ENCODE measurements at regions not wholly inside any gene's neighbourhood (a gene's known extent, or its start where the extent isn't known, plus 50 kb on each side); places are given as distances from the start of the nearest gene placed in this dataset.
"Not testable (repeated sequence)": the region's sequence is repeated elsewhere in the genome, so short reads cannot be mapped to it uniquely, and the experiment has no call there.

GRCh38 chr17:16880121-16880842 lies 91.6 kb downstream of the TNFRSF13B start:
- no peak overlapping the region for H3K27ac ChIP-seq (ENCODE audit: low read length)
- no peak for DNase-seq
- H3K36me3 ChIP-seq (ENCODE audit: insufficient read depth, low read length) = no peaks in the 10 kb centered on the region
- no peaks in the 10 kb centered on the region for H3K79me2 ChIP-seq (ENCODE audit: low read length)
- no peaks in the 10 kb centered on the region for H3K4me1 ChIP-seq (ENCODE audit: low read length)
- no peaks in the 10 kb centered on the region for H3K9me2 ChIP-seq (replicated peaks; ENCODE audit: insufficient read depth, low read length)
- no peak overlapping the region for H3K4me2 ChIP-seq (ENCODE audit: low read depth, low read length, poor library complexity, severe bottlenecking)
- H3K9ac ChIP-seq (ENCODE audit: low read length) = no peak overlapping the region
- H3K4me3 ChIP-seq (ENCODE audit: low read length) = no peak overlapping the region
- no peaks in the 10 kb centered on the region for H4K20me1 ChIP-seq (ENCODE audit: insufficient read depth, low read depth, low read length)
- H3K27me3 ChIP-seq (ENCODE audit: low read length) = no peaks in the 10 kb centered on the region
- no peak overlapping the region for H2AFZ ChIP-seq (ENCODE audit: low read length)
- H3K9me3 ChIP-seq (ENCODE audit: low read length) = no peaks in the 10 kb centered on the region

DNA sequence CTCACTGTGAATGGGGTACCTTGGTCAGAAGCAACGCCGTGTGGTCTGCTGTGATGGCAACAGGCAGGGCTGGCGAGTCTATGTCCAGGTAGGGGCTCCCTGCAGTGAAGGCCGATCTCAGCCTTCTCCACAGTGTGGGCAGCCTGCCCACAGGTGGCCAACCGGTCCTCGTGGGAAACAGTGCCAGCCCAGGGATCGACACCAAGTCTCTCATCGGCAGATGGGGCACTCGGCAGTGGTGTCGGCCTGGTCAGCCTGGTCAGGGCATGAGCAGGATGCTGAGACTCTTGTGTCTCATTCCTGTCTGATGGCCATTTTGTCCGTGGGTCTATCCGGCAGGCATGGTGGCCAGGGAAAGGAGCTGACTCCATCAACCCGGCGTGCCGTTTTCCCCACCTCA lies 92.2 kb downstream of the TNFRSF13B start:
- Histone ChIP-seq H3K27me3 (ENCODE audit: low read length) (no peaks in the 10 kb centered on the region), H4K20me1 (ENCODE audit: insufficient read depth, low read depth, low read length) (no peaks in the 10 kb centered on the region), H3K4me1 (ENCODE audit: low read length) (no peaks in the 10 kb centered on the region), H3K4me3 (ENCODE audit: low read length) (no peak overlapping the region), H3K36me3 (ENCODE audit: insufficient read depth, low read length) (no peaks in the 10 kb centered on the region), H3K9me3 (ENCODE audit: low read length) (no peaks in the 10 kb centered on the region), H3K79me2 (ENCODE audit: low read length) (no peaks in the 10 kb centered on the region), H3K9me2 (replicated peaks; ENCODE audit: insufficient read depth, low read length) (no peaks in the 10 kb centered on the region), H3K9ac (ENCODE audit: low read length) (no peak overlapping the region), H3K27ac (ENCODE audit: low read length) (no peak overlapping the region), H2AFZ (ENCODE audit: low read length) (no peak overlapping the region), H3K4me2 (ENCODE audit: low read depth, low read length, poor library complexity, severe bottlenecking) (no peak overlapping the region)
- DNase-seq = no peak

DNA sequence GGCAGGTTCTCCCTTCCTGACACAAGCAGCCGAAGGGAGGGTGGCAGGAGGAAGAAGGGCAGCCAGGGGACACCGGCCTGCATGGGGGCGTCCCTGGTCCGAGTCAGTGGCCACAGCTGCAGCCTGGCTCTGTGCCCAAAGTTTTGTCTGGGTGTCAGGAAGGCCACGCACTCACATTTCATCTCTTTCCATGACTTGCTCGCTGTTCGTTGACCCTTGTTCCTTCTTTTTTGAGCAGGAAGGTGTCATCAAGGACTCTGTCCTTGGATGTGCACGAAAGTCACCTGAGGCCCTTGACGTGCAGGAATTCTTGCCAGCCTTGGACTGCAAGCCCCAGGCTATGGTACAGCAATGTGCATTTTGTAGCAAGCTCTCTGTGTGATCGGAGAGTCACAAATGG lies 93.3 kb downstream of the TNFRSF13B start:
- no peak for DNase-seq
- no peaks in the 10 kb centered on the region for H3K27me3 ChIP-seq (ENCODE audit: low read length)
- no peak overlapping the region for H3K4me2 ChIP-seq (ENCODE audit: low read depth, low read length, poor library complexity, severe bottlenecking)

GRCh38 chr17:16878084-16878483 lies 93.8 kb downstream of the TNFRSF13B start:
- Histone ChIP-seq H3K79me2 (ENCODE audit: low read length) (no peaks in the 10 kb centered on the region), H3K9ac (ENCODE audit: low read length) (no peak overlapping the region), H3K4me1 (ENCODE audit: low read length) (no peaks in the 10 kb centered on the region), H3K27ac (ENCODE audit: low read length) (no peak overlapping the region), H3K9me3 (ENCODE audit: low read length) (no peaks in the 10 kb centered on the region), H2AFZ (ENCODE audit: low read length) (no peak overlapping the region), H3K36me3 (ENCODE audit: insufficient read depth, low read length) (no peaks in the 10 kb centered on the region), H4K20me1 (ENCODE audit: insufficient read depth, low read depth, low read length) (no peaks in the 10 kb centered on the region), H3K9me2 (replicated peaks; ENCODE audit: insufficient read depth, low read length) (no peaks in the 10 kb centered on the region), H3K27me3 (ENCODE audit: low read length) (no peaks in the 10 kb centered on the region), H3K4me2 (ENCODE audit: low read depth, low read length, poor library complexity, severe bottlenecking) (no peak overlapping the region), H3K4me3 (ENCODE audit: low read length) (no peak overlapping the region)
- no peak for DNase-seq

More for the DNA sequence above, 93.3 kb downstream of the TNFRSF13B start:
- Histone ChIP-seq H3K79me2 (ENCODE audit: low read length) (no peaks in the 10 kb centered on the region), H3K9me3 (ENCODE audit: low read length) (no peaks in the 10 kb centered on the region), H3K4me1 (ENCODE audit: low read length) (no peaks in the 10 kb centered on the region), H2AFZ (ENCODE audit: low read length) (no peak overlapping the region), H3K4me3 (ENCODE audit: low read length) (no peak overlapping the region), H3K36me3 (ENCODE audit: insufficient read depth, low read length) (no peaks in the 10 kb centered on the region), H4K20me1 (ENCODE audit: insufficient read depth, low read depth, low read length) (no peaks in the 10 kb centered on the region), H3K9ac (ENCODE audit: low read length) (no peak overlapping the region), H3K9me2 (replicated peaks; ENCODE audit: insufficient read depth, low read length) (no peaks in the 10 kb centered on the region), H3K27ac (ENCODE audit: low read length) (no peak overlapping the region)

DNA sequence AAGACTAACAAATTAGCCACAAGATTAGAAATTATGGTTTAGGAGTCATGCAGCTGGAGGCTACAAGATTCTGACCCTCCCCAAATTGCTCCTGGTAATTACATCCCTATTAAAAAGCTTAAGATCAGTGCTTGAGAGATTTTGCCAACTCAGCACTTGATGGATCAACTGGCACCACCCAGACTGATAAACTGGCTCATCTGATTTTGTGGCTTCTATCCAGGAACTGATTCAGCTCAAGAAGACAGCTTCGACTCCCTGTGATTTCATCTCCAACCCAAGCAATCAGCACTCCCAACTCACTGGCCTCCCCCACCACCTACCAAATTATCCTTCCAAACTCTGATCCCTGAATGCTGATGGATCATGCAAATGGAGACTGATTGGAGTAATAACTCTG lies 94.8 kb downstream of the TNFRSF13B start:
- H3K4me3 ChIP-seq (ENCODE audit: low read length) = no peak overlapping the region
- no peaks in the 10 kb centered on the region for H3K4me1 ChIP-seq (ENCODE audit: low read length)
- H3K27me3 ChIP-seq (ENCODE audit: low read length) = no peaks in the 10 kb centered on the region
- H3K79me2 ChIP-seq (ENCODE audit: low read length) = no peaks in the 10 kb centered on the region
- H3K27ac ChIP-seq (ENCODE audit: low read length) = no peak overlapping the region
- no peaks in the 10 kb centered on the region for H4K20me1 ChIP-seq (ENCODE audit: insufficient read depth, low read depth, low read length)
- H3K4me2 ChIP-seq (ENCODE audit: low read depth, low read length, poor library complexity, severe bottlenecking) = no peak overlapping the region
- H3K9me2 ChIP-seq (replicated peaks; ENCODE audit: insufficient read depth, low read length) = no peaks in the 10 kb centered on the region
- no peaks in the 10 kb centered on the region for H3K36me3 ChIP-seq (ENCODE audit: insufficient read depth, low read length)
- DNase-seq = no peak
- H2AFZ ChIP-seq (ENCODE audit: low read length) = no peak overlapping the region
- no peak overlapping the region for H3K9ac ChIP-seq (ENCODE audit: low read length)
- no peaks in the 10 kb centered on the region for H3K9me3 ChIP-seq (ENCODE audit: low read length)

- Histone ChIP-seq H3K9me2 (replicated peaks; ENCODE audit: insufficient read depth, low read length) (no peaks in the 10 kb centered on the region), H3K9ac (ENCODE audit: low read length) (no peak overlapping the region), H4K20me1 (ENCODE audit: insufficient read depth, low read depth, low read length) (no peaks in the 10 kb centered on the region), H3K79me2 (ENCODE audit: low read length) (no peaks in the 10 kb centered on the region), H3K4me1 (ENCODE audit: low read length) (no peaks in the 10 kb centered on the region), H3K4me2 (ENCODE audit: low read depth, low read length, poor library complexity, severe bottlenecking) (no peak overlapping the region), H3K27ac (ENCODE audit: low read length) (no peak overlapping the region), H3K36me3 (ENCODE audit: insufficient read depth, low read length) (no peaks in the 10 kb centered on the region), H3K9me3 (ENCODE audit: low read length) (no peaks in the 10 kb centered on the region), H2AFZ (ENCODE audit: low read length) (no peak overlapping the region), H3K4me3 (ENCODE audit: low read length) (no peak overlapping the region), H3K27me3 (ENCODE audit: low read length) (no peaks in the 10 kb centered on the region)
- DNase-seq = no peak
These were observed 96.3 kb downstream of the TNFRSF13B start for GRCh38 chr17:16875662-16876061.

GRCh38 chr17:16874216-16874615 lies 97.7 kb downstream of the TNFRSF13B start:
- not testable (repeated sequence) for H3K9me3 ChIP-seq (ENCODE audit: low read length); DNase-seq; H3K27me3 ChIP-seq (ENCODE audit: low read length); H3K79me2 ChIP-seq (ENCODE audit: low read length); H3K4me3 ChIP-seq (ENCODE audit: low read length); H3K9ac ChIP-seq (ENCODE audit: low read length); H3K4me2 ChIP-seq (ENCODE audit: low read depth, low read length, poor library complexity, severe bottlenecking); H3K4me1 ChIP-seq (ENCODE audit: low read length); H3K9me2 ChIP-seq (replicated peaks; ENCODE audit: insufficient read depth, low read length); H3K27ac ChIP-seq (ENCODE audit: low read length); H2AFZ ChIP-seq (ENCODE audit: low read length); H4K20me1 ChIP-seq (ENCODE audit: insufficient read depth, low read depth, low read length); H3K36me3 ChIP-seq (ENCODE audit: insufficient read depth, low read length)

- H3K9ac ChIP-seq (ENCODE audit: low read length) = no peak overlapping the region
- H3K4me1 ChIP-seq (ENCODE audit: low read length) = no peaks in the 10 kb centered on the region
- H3K4me3 ChIP-seq (ENCODE audit: low read length) = no peak overlapping the region
These were observed 98.5 kb downstream of the TNFRSF13B start for GRCh38 chr17:16873174-16874035.

More at GRCh38 chr17:16873174-16874035, 98.5 kb downstream of the TNFRSF13B start:
- no peaks in the 10 kb centered on the region for H3K27me3 ChIP-seq (ENCODE audit: low read length)
- H2AFZ ChIP-seq (ENCODE audit: low read length) = no peak overlapping the region
- no peaks in the 10 kb centered on the region for H3K36me3 ChIP-seq (ENCODE audit: insufficient read depth, low read length)
- no peaks in the 10 kb centered on the region for H4K20me1 ChIP-seq (ENCODE audit: insufficient read depth, low read depth, low read length)
- no peaks in the 10 kb centered on the region for H3K9me3 ChIP-seq (ENCODE audit: low read length)
- H3K9me2 ChIP-seq (replicated peaks; ENCODE audit: insufficient read depth, low read length) = no peaks in the 10 kb centered on the region
- H3K27ac ChIP-seq (ENCODE audit: low read length) = no peak overlapping the region
- DNase-seq = peak; percentile 82
- no peaks in the 10 kb centered on the region for H3K79me2 ChIP-seq (ENCODE audit: low read length)
- no peak overlapping the region for H3K4me2 ChIP-seq (ENCODE audit: low read depth, low read length, poor library complexity, severe bottlenecking)

All from Karpas-422 (cell line).